Amygdala (tissue), 56 donors: ENCODE measurements at regions not wholly inside any gene's neighbourhood (a gene's known extent, or its start where the extent isn't known, plus 50 kb on each side); places are given as distances from the start of the nearest gene placed in this dataset.

Source experiments
- DNase-seq, 56 donors: peaks; one replicate each; lab custom pipeline; 2025; lab: John Stamatoyannopoulos, UW

GRCh38 chr7:86975449-86975848, 84.0 kb downstream of the ELAPOR2 start:
- no peak for DNase-seq

GRCh38 chr7:86972072-86972471, 87.4 kb downstream of the ELAPOR2 start:
- no peak for DNase-seq

- no peak for DNase-seq
Measured at GRCh38 chr7:86970986-86971385, 88.5 kb downstream of the ELAPOR2 start.

- DNase-seq = no peak
Measured at GRCh38 chr7:86970547-86970946, 88.9 kb downstream of the ELAPOR2 start.

- DNase-seq = no peak
Measured at GRCh38 chr7:86969865-86970264, 89.6 kb downstream of the ELAPOR2 start.

- peak in 4 of 56 donors; percentile 14 to 42 (median 34) for DNase-seq
Measured at GRCh38 chr7:86968618-86969017, 90.8 kb downstream of the ELAPOR2 start.

- no peak for DNase-seq
Measured at GRCh38 chr7:86966916-86967315, 92.5 kb downstream of the ELAPOR2 start.

- peak in 6 of 56 donors; percentile 15 to 45 (median 26) for DNase-seq
Measured at GRCh38 chr7:86965727-86966120, 93.7 kb downstream of the ELAPOR2 start.

- peak in 2 of 56 donors; percentile 24 for DNase-seq
Measured at GRCh38 chr7:86964973-86965726, 94.3 kb downstream of the ELAPOR2 start.

- DNase-seq = no peak
Measured at GRCh38 chr7:86963599-86964230, 95.7 kb downstream of the ELAPOR2 start.

GRCh38 chr7:86962623-86963022, 96.8 kb downstream of the ELAPOR2 start:
- DNase-seq = no peak

- peak in 24 of 56 donors; percentile 17 to 61 (median 31) for DNase-seq
Measured at GRCh38 chr7:86961686-86962085, 97.8 kb downstream of the ELAPOR2 start.

- no peak for DNase-seq
Measured at GRCh38 chr7:86958380-86958779, 101.1 kb downstream of the ELAPOR2 start.

GRCh38 chr7:86956567-86956966, 102.9 kb downstream of the ELAPOR2 start:
- DNase-seq = no peak

GRCh38 chr7:86955895-86956503, 103.5 kb downstream of the ELAPOR2 start:
- DNase-seq = no peak

- no peak for DNase-seq
Measured at GRCh38 chr7:86954971-86955370, 104.5 kb downstream of the ELAPOR2 start.

GRCh38 chr7:86953653-86954336, 105.7 kb downstream of the ELAPOR2 start:
- DNase-seq = no peak

- no peak for DNase-seq
Measured at GRCh38 chr7:86953219-86953618, 106.2 kb downstream of the ELAPOR2 start.

GRCh38 chr7:86951895-86952294, 107.6 kb downstream of the ELAPOR2 start:
- DNase-seq = no peak

GRCh38 chr7:86950944-86951343, 108.5 kb downstream of the ELAPOR2 start:
- DNase-seq = no peak

GRCh38 chr7:86950360-86950759, 109.1 kb downstream of the ELAPOR2 start:
- DNase-seq = peak in 8 of 56 donors; percentile 14 to 43 (median 24)
